ENCODE measurements at regions not wholly inside any gene's neighbourhood (a gene's known extent, or its start where the extent isn't known, plus 50 kb on each side); places are given as distances from the start of the nearest gene placed in this dataset.

GRCh38 chr3:177681852-177682251, 484.6 kb upstream of the TBL1XR1 start:
- TF ChIP-seq CTCF (IDR thresholded peaks at IDR 0.05) (no peak), POLR2A (IDR thresholded peaks at IDR 0.05) (no peak)

Data from adrenal gland (tissue), 5 donors.